Activated naive CD4-positive, alpha-beta T cell treated with anti-CD3 and anti-CD28 coated beads, Interleukin-2, amount 50 U/mL, for 16 hours (primary cell): ENCODE measurements at regions not wholly inside any gene's neighbourhood (a gene's known extent, or its start where the extent isn't known, plus 50 kb on each side); places are given as distances from the start of the nearest gene placed in this dataset.

Experiments used
- DNase-seq: peaks from one replicate; pipeline ENCODE4 v3.0.0-alpha.2; 2020

- DNase-seq: no peak
Observed at GRCh38 chr15:93139436-93139835, 50.4 kb upstream of the RGMA start.

DNA sequence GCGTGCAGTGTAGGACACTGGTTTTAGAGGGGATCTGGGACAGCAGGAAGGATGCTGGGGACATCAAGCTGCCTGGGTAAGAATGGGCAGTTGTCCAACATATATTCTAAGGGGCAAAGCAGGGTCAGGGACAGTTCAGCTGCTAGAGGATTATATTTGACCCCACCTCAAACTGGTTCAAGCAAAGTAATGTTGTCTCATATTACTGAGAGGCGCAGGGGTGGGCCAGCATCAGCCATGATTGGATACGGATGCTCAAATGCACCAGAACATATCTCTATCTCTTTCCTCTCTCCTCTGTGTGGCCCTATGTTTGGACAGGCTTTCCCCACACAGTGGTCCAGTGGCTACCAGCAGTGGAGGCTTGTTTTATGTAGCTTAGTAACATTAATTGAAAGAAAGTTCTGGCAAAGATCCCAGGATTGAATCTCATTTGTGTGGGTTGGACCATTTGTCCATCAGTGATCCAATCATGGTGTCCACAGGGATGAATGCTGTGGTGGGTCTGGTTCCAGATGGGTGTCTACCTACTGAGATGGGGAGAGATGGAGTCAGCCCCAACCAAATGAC is 49.8 kb upstream of the RGMA start:
- no peak for DNase-seq
